Esophagus muscularis mucosa (tissue), 4 donors: ENCODE measurements at regions not wholly inside any gene's neighbourhood (a gene's known extent, or its start where the extent isn't known, plus 50 kb on each side); places are given as distances from the start of the nearest gene placed in this dataset.

Experiments
- EP300 ChIP-seq: sonication (generic); formaldehyde crosslinking; IDR thresholded peaks from one replicate; pipeline ENCODE4 v1.6.1; 2017; ENCODE audit warnings: antibody characterized with exemption
- POLR2A ChIP-seq: fragments of 450-650 bp; IDR thresholded peaks from one replicate; pipeline ENCODE4 v1.6.1; 2017; ENCODE audit warnings: antibody characterized with exemption, moderate library complexity, mild to moderate bottlenecking, low read depth
- POLR2AphosphoS5 ChIP-seq, 2 donors: sonication (generic); formaldehyde crosslinking; IDR thresholded peaks; one replicate each; pipeline ENCODE4 v1.6.1; 2017; ENCODE audit warnings: antibody characterized with exemption in 2 of 2
- TF ChIP-seq, protein P1 (sequence below), 3 experiments: fragments of 200-600 bp in 2 of 3; fragments of 450-650 bp in 1 of 3; sonication (generic) in 2 of 3; IDR thresholded peaks; one replicate each; pipeline ENCODE4 v1.5.1; 2017 to 2019; ENCODE audit warnings: antibody characterized with exemption in 3 of 3, mild to moderate bottlenecking in 2 of 3, moderate library complexity in 1 of 3

GRCh38 chr3:124057420-124057819, 65.5 kb upstream of the ROPN1 start:
- TF ChIP-seq, protein P1, sequence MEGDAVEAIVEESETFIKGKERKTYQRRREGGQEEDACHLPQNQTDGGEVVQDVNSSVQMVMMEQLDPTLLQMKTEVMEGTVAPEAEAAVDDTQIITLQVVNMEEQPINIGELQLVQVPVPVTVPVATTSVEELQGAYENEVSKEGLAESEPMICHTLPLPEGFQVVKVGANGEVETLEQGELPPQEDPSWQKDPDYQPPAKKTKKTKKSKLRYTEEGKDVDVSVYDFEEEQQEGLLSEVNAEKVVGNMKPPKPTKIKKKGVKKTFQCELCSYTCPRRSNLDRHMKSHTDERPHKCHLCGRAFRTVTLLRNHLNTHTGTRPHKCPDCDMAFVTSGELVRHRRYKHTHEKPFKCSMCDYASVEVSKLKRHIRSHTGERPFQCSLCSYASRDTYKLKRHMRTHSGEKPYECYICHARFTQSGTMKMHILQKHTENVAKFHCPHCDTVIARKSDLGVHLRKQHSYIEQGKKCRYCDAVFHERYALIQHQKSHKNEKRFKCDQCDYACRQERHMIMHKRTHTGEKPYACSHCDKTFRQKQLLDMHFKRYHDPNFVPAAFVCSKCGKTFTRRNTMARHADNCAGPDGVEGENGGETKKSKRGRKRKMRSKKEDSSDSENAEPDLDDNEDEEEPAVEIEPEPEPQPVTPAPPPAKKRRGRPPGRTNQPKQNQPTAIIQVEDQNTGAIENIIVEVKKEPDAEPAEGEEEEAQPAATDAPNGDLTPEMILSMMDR (IDR thresholded peaks at IDR 0.05): no peak
- TF ChIP-seq EP300 (no peak), POLR2A (no peak), POLR2AphosphoS5 (IDR thresholded peaks at IDR 0.05) (no peak)
